Neural cell (in vitro differentiated cells): ENCODE measurements at regions not wholly inside any gene's neighbourhood (a gene's known extent, or its start where the extent isn't known, plus 50 kb on each side); places are given as distances from the start of the nearest gene placed in this dataset.

Experiments used
- CTCF ChIP-seq: fragments of 450-650 bp; IDR thresholded peaks from 2 replicates; pipeline ENCODE4 v1.5.1; 2014; ENCODE audit warnings: antibody characterized with exemption, mild to moderate bottlenecking, moderate library complexity; ENCODE audit not compliant: poor library complexity, severe bottlenecking
- EP300 ChIP-seq: fragments of 450-650 bp; conservative IDR thresholded peaks from 2 replicates; pipeline ENCODE4 v1.6.1; 2014; ENCODE audit warnings: antibody characterized with exemption, mild to moderate bottlenecking, moderate library complexity; ENCODE audit not compliant: poor library complexity, severe bottlenecking
- EZH2 ChIP-seq: fragments of 200-600, 300-800 bp; shearing (Covaris generic), sonication (generic); IDR thresholded peaks from 2 replicates; pipeline ENCODE4 v1.6.1; 2014; ENCODE audit warnings: antibody characterized with exemption, low read length, borderline replicate concordance, mild to moderate bottlenecking; ENCODE audit not compliant: insufficient read depth, poor library complexity, severe bottlenecking
- MXI1 ChIP-seq: fragments of 450-650 bp; conservative IDR thresholded peaks from 2 replicates; pipeline ENCODE4 v1.6.1; 2014; ENCODE audit warnings: antibody characterized with exemption, mild to moderate bottlenecking; ENCODE audit not compliant: poor library complexity, severe bottlenecking
- POLR2AphosphoS5 ChIP-seq: IDR thresholded peaks from 2 replicates; pipeline ENCODE4 v1.6.1; 2012
- RAD21 ChIP-seq: fragments of 450-650 bp; conservative IDR thresholded peaks from 2 replicates; pipeline ENCODE4 v1.6.1; 2014; ENCODE audit warnings: antibody characterized with exemption, mild to moderate bottlenecking, moderate library complexity
- REST ChIP-seq: IDR thresholded peaks from 2 replicates; pipeline ENCODE4 v1.6.1; 2012; ENCODE audit warnings: borderline replicate concordance
- SMC3 ChIP-seq: fragments of 450-650 bp; conservative IDR thresholded peaks from 2 replicates; pipeline ENCODE4 v1.6.1; 2014; ENCODE audit warnings: antibody characterized with exemption, mild to moderate bottlenecking, moderate library complexity; ENCODE audit not compliant: poor library complexity
- TAF1 ChIP-seq: IDR thresholded peaks from 2 replicates; pipeline ENCODE4 v1.6.1; 2012; ENCODE audit warnings: low read depth

GRCh38 chr16:51376080-51376479 is 225.0 kb upstream of the SALL1 start:
- no peak for TF ChIP-seq EZH2
- no peak for TF ChIP-seq CTCF
- no peak for TF ChIP-seq SMC3
- TF ChIP-seq REST, result no peak
- TF ChIP-seq POLR2AphosphoS5, result no peak
- TF ChIP-seq MXI1, result no peak
- TF ChIP-seq RAD21, result no peak
- no peak for TF ChIP-seq EP300
- TF ChIP-seq TAF1, result no peak
